Left renal cortex interstitium (tissue), 4 donors: ENCODE measurements at regions not wholly inside any gene's neighbourhood (a gene's known extent, or its start where the extent isn't known, plus 50 kb on each side); places are given as distances from the start of the nearest gene placed in this dataset.
"Not testable (repeated sequence)": the region's sequence is repeated elsewhere in the genome, so short reads cannot be mapped to it uniquely, and the experiment has no call there.

ENCODE experiments used
- DNase-seq, 4 donors: peaks; one replicate each; pipeline ENCODE4 v3.0.0-alpha.2; 2013; ENCODE audit warnings: low read depth in 4 of 4, low spot score in 2 of 4, missing footprints in 1 of 4

DNA sequence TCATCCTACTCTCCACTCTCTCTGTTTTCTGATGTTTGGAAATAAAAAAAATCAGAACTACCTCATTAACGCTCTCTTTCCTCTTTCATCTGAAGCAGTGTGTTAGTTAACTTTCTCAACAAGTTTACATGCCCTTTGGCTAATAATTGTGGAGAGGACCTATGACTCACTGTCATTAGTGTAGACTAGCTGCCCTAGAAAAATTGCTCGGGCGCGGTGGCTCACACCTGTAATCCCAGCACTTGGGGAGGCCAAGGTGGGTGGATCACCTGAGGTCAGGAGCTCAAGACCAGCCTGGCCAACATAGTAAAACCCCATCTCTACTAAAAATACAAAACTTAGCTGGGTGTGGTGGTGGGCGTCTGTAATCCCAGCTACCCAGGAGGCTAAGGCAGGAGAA lies 94.5 kb upstream of the DPP6 start:
- DNase-seq: not testable (repeated sequence)

DNA sequence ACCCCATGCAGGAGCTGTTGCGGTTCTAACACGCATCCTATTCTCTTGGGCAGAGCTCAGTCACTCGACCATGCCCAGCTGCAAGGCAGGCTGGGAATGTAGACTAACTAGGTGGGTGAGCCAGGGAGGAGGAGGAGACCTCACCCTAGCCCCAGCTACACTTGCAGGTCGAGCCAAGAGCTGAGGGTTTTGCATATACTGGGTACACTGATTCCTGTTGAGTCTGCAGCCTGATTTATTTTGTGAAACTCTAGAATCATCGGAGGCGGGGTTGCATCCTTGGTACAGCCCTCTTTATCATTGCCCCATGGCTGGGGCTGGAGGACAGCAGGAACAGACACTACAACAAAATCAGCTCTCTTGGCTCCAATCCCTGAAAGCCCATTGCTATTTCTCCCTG lies 93.8 kb upstream of the DPP6 start:
- DNase-seq: not testable (repeated sequence)

DNA sequence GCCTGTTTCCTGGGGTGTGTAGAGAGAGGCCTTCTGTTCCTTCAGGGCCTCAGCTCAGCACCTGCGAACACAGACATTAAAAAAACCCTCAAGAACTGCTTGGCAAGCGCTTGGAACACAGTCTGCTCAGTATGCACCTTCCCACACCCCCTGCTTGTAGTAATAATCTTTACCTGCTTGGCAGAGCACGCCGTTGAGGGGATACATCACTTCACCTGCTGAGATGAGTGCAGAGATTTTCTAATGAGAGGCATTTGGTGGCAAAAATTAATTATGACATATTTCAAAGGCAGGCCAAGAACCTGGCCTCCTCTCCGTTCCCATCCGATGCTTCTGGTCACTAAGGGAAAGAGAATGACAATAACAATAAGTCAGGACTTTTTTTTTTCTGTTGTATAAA lies 93.4 kb upstream of the DPP6 start:
- DNase-seq: not testable (repeated sequence)

GRCh38 chr7:153964481-153965112 lies 87.6 kb upstream of the DPP6 start:
- not testable (repeated sequence) for DNase-seq

- DNase-seq: not testable (repeated sequence)
These were observed 83.2 kb upstream of the DPP6 start for GRCh38 chr7:153969016-153969415.

- DNase-seq: not testable (repeated sequence)
These were observed 77.6 kb upstream of the DPP6 start for GRCh38 chr7:153974603-153975002.

- not testable (repeated sequence) for DNase-seq
These were observed 75.5 kb upstream of the DPP6 start for GRCh38 chr7:153976745-153977144.

GRCh38 chr7:153983186-153983585 lies 69.0 kb upstream of the DPP6 start:
- DNase-seq: not testable (repeated sequence)

- DNase-seq: not testable (repeated sequence)
These were observed 63.1 kb upstream of the DPP6 start for GRCh38 chr7:153989066-153989627.

DNA sequence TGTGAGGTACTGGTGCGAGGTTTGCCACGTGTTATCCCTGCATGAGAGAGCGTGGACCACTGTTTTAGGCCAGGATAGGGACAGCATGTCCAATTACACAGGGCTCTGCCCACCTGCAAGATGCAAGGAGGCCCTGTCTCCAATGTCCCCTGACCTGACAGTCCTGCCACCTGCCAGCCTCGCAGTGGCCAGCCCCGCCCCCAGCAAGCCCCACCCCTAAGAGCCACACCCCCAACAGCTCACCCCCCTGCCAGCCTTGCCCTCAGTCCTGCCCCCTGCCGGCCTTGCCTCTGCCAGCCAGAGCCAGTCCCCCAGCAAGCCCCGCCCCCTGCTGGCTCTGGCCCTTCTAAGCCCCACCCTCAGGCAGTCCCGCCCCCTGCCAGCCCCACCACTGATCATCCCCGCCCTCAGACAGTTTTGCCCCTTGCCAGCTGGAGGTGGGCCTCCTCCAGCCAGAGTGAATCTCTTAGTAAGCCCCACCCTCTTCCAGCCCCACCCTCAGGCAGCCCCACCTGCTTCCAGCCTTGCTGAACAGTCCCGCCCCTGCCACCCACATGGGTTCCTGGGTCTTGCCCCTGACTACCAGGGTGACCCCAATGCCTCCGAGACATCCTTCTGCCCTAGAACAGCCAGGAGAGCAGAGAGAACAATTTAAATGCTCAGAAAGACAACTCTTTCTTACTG lies 62.3 kb upstream of the DPP6 start:
- DNase-seq: not testable (repeated sequence)

DNA sequence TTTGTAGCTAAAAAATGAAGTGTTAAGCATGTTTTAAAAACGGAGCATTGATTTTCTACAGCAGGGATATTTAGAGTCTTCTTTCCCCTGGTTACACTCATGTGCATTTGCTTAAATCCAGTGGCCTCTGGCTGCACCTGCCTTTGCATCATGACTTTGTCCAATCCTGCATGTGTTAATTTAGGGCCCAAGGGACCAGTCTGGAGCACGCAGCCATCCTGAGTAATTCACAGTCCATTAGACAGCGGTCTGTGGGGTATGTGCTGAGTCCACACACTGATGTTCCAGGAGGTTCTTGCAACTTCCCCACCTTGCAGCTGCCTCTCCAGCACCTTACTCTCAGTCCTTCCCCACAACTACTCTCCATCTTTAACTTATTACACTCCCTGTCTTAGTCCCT lies 60.7 kb upstream of the DPP6 start:
- not testable (repeated sequence) for DNase-seq

GRCh38 chr7:153993402-153993801 lies 58.8 kb upstream of the DPP6 start:
- DNase-seq: not testable (repeated sequence)

DNA sequence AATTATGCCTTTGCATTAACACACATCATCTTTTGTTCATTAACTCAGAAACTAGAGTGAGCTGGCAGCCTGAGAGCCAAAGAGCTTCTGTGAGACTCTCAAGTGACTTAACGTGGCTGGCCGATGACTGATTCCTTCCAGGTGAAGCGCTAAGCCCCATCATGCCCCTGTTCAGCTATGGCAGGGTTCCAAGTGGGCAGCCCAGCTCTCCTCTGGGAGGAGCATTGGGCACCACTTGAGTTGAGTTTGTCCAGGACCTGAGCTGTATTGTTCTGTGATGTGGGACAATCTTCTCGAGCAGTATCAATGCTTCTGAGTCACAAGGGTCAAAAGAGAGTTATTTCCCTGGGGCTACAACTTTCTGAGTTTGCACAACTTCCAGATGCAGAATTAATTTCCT lies 53.3 kb upstream of the DPP6 start:
- not testable (repeated sequence) for DNase-seq
